HEK293 (cell line): ENCODE measurements at regions not wholly inside any gene's neighbourhood (a gene's known extent, or its start where the extent isn't known, plus 50 kb on each side); places are given as distances from the start of the nearest gene placed in this dataset.

ENCODE experiments used
- CTCF ChIA-PET: fragments of 350-600 bp; formaldehyde crosslinking; extraction: SDS; loops from one replicate; lab custom pipeline; 2021; ENCODE audit warnings: antibody characterized with exemption; lab: Yijun Ruan, JAX
- POLR2A ChIA-PET: fragments of 300-600 bp; formaldehyde crosslinking; extraction: SDS; loops from one replicate; lab custom pipeline; 2020; ENCODE audit warnings: antibody characterized with exemption, inconsistent platforms; lab: Yijun Ruan, JAX
- H3K27ac ChIP-seq: fragments of 200-500 bp; sonication (Bioruptor generic); 2 replicates; pipeline ENCODE4 v1.5.1; 2014; ENCODE audit warnings: low read depth, low read length, control low read depth, inconsistent platforms; ENCODE audit errors: extremely low read depth
- H3K36me3 ChIP-seq, 2 experiments: fragments of 200-500 bp in 1 of 2; sonication (Bioruptor generic) in 1 of 2; 1 replicate in 1 of 2; 2 replicates in 1 of 2; pipeline ENCODE4 v1.5.1; 2014 to 2017; ENCODE audit warnings: inconsistent platforms in 2 of 2, low read length in 2 of 2; ENCODE audit not compliant: control insufficient read depth in 2 of 2, insufficient read depth in 1 of 2
- H3K4me1 ChIP-seq: fragments of 200-500 bp; sonication (Bioruptor generic); 2 replicates; pipeline ENCODE4 v1.5.1; 2014; ENCODE audit warnings: mild to moderate bottlenecking, low read length, inconsistent platforms; ENCODE audit not compliant: control insufficient read depth, insufficient read depth
- H3K4me3 ChIP-seq: 2 replicates; pipeline ENCODE4 v1.5.1; 2011; ENCODE audit warnings: low read depth, mild to moderate bottlenecking, control low read depth, low read length, moderate library complexity
- H3K9me3 ChIP-seq: fragments of 200-500 bp; sonication (Bioruptor generic); 2 replicates; pipeline ENCODE4 v1.5.1; 2014; ENCODE audit warnings: low read depth, low read length, inconsistent platforms; ENCODE audit not compliant: control insufficient read depth, insufficient read depth
- BCL11A ChIP-seq: fragments of 450-650 bp; formaldehyde crosslinking; IDR thresholded peaks from 2 replicates; pipeline ENCODE4 v1.5.1; 2016; ENCODE audit warnings: low read depth, missing biosample characterization, missing genetic modification characterization
- KLF17 ChIP-seq: fragments of 450-650 bp; formaldehyde crosslinking; IDR thresholded peaks from 2 replicates; pipeline ENCODE4 v1.5.1; 2016; ENCODE audit warnings: missing biosample characterization, missing genetic modification characterization
- MEIS1 ChIP-seq: sonication (generic); formaldehyde crosslinking; IDR thresholded peaks from 2 replicates; pipeline ENCODE4 v1.8.1; 2022; ENCODE audit warnings: missing genetic modification reagents, mild to moderate bottlenecking, borderline replicate concordance
- OSR2 ChIP-seq: fragments of 450-650 bp; formaldehyde crosslinking; IDR thresholded peaks from 2 replicates; pipeline ENCODE4 v1.5.1; 2016; ENCODE audit warnings: missing biosample characterization, missing genetic modification characterization
- ZBTB7A ChIP-seq: fragments of 450-650 bp; formaldehyde crosslinking; IDR thresholded peaks from 2 replicates; pipeline ENCODE4 v1.5.1; 2016; ENCODE audit warnings: low read depth, missing biosample characterization, missing genetic modification characterization
- ZNF10 ChIP-seq: fragments of 450-650 bp; formaldehyde crosslinking; IDR thresholded peaks from 2 replicates; pipeline ENCODE4 v1.5.1; 2017; ENCODE audit warnings: missing biosample characterization, missing genetic modification characterization
- ZNF175 ChIP-seq: fragments of 450-650 bp; formaldehyde crosslinking; IDR thresholded peaks from 2 replicates; pipeline ENCODE4 v1.5.1; 2016; ENCODE audit warnings: missing biosample characterization, missing genetic modification characterization
- ZNF223 ChIP-seq: fragments of 450-650 bp; formaldehyde crosslinking; IDR thresholded peaks from 2 replicates; pipeline ENCODE4 v1.5.1; 2016; ENCODE audit warnings: missing biosample characterization, missing genetic modification characterization
- ZNF302 ChIP-seq: fragments of 450-650 bp; formaldehyde crosslinking; IDR thresholded peaks from 2 replicates; pipeline ENCODE4 v1.5.1; 2016; ENCODE audit warnings: missing biosample characterization, missing genetic modification characterization, low read depth
- ZNF37A ChIP-seq: fragments of 450-650 bp; IDR thresholded peaks from 2 replicates; pipeline ENCODE4 v1.5.1; 2018; ENCODE audit warnings: missing biosample characterization, missing genetic modification characterization
- ZNF433 ChIP-seq: fragments of 450-650 bp; formaldehyde crosslinking; IDR thresholded peaks from 2 replicates; pipeline ENCODE4 v1.5.1; 2016; ENCODE audit warnings: missing biosample characterization, missing genetic modification characterization, low read depth
- ZNF501 ChIP-seq: fragments of 450-650 bp; formaldehyde crosslinking; IDR thresholded peaks from 2 replicates; pipeline ENCODE4 v1.5.1; 2016; ENCODE audit warnings: missing biosample characterization, missing genetic modification characterization
- ZNF510 ChIP-seq: fragments of 450-650 bp; formaldehyde crosslinking; IDR thresholded peaks from 2 replicates; pipeline ENCODE4 v1.5.1; 2018; ENCODE audit warnings: mild to moderate bottlenecking, missing genetic modification characterization, missing biosample characterization; ENCODE audit not compliant: insufficient replicate concordance
- ZNF521 ChIP-seq: fragments of 450-650 bp; formaldehyde crosslinking; IDR thresholded peaks from 2 replicates; pipeline ENCODE4 v1.5.1; 2017; ENCODE audit warnings: missing biosample characterization, mild to moderate bottlenecking, missing genetic modification characterization
- ZNF549 ChIP-seq: fragments of 450-650 bp; IDR thresholded peaks from 2 replicates; pipeline ENCODE4 v1.5.1; 2018; ENCODE audit warnings: missing biosample characterization, missing genetic modification characterization, mild to moderate bottlenecking, inconsistent platforms, moderate library complexity
- ZNF560 ChIP-seq: fragments of 450-650 bp; formaldehyde crosslinking; IDR thresholded peaks from 2 replicates; pipeline ENCODE4 v1.5.1; 2017; ENCODE audit warnings: missing biosample characterization, missing genetic modification characterization, borderline replicate concordance
- ZNF660 ChIP-seq: fragments of 450-650 bp; IDR thresholded peaks from 2 replicates; pipeline ENCODE4 v1.5.1; 2018; ENCODE audit warnings: missing biosample characterization, mild to moderate bottlenecking, missing genetic modification characterization
- ZNF677 ChIP-seq: fragments of 450-650 bp; IDR thresholded peaks from 2 replicates; pipeline ENCODE4 v1.5.0; 2018; ENCODE audit warnings: missing biosample characterization, mild to moderate bottlenecking, missing genetic modification characterization, moderate library complexity
- ZSCAN23 ChIP-seq: fragments of 450-650 bp; formaldehyde crosslinking; IDR thresholded peaks from 2 replicates; pipeline ENCODE4 v1.5.1; 2016; ENCODE audit warnings: missing biosample characterization, missing genetic modification characterization
- TF ChIP-seq, protein P1 (sequence below): fragments of 450-650 bp; formaldehyde crosslinking; IDR thresholded peaks from 2 replicates; pipeline ENCODE4 v1.5.1; 2017; ENCODE audit warnings: missing biosample characterization, mild to moderate bottlenecking, missing genetic modification characterization, moderate library complexity
- TF ChIP-seq, protein P2 (sequence below): fragments of 450-650 bp; formaldehyde crosslinking; IDR thresholded peaks from 2 replicates; pipeline ENCODE4 v1.5.1; 2016; ENCODE audit warnings: missing biosample characterization, missing genetic modification characterization
- TF ChIP-seq, protein P3 (sequence below): fragments of 450-650 bp; formaldehyde crosslinking; IDR thresholded peaks from 2 replicates; pipeline ENCODE4 v1.5.1; 2016; ENCODE audit warnings: missing biosample characterization, missing genetic modification characterization

DNA sequence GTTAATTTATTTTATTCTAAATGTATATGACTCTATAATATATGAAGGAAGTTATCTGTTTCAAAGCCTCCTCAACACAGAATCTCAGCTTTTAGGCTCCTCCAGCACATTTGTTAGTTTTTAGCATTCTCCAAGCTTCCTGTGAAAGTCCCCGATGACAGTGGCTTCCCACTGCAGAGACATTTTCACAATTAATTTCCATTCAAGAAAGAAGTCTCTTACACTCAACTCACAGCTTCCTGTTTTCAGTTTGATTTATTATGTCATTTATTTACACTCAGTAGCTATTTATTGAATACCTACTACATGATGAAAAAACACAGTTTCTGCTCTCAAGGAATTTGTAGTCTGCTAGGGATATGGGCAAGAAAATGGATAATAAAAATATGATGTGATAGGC, 2228.2 kb upstream of the WWC1 start:
- Histone ChIP-seq H3K4me1 (no peaks in the 10 kb centered on the region), H3K36me3 (no peaks in the 10 kb centered on the region), H3K4me3 (no peak overlapping the region), H3K27ac (no peak overlapping the region), H3K9me3 (no peaks in the 10 kb centered on the region)
- ChIA-PET POLR2A (no interaction called here), CTCF (no interaction called here)
- TF ChIP-seq ZNF10 (tag by site-specific recombination): no peak
- TF ChIP-seq ZNF175 (tag by site-specific recombination): no peak
- TF ChIP-seq KLF17 (tag by site-specific recombination): no peak
- TF ChIP-seq, protein P1, sequence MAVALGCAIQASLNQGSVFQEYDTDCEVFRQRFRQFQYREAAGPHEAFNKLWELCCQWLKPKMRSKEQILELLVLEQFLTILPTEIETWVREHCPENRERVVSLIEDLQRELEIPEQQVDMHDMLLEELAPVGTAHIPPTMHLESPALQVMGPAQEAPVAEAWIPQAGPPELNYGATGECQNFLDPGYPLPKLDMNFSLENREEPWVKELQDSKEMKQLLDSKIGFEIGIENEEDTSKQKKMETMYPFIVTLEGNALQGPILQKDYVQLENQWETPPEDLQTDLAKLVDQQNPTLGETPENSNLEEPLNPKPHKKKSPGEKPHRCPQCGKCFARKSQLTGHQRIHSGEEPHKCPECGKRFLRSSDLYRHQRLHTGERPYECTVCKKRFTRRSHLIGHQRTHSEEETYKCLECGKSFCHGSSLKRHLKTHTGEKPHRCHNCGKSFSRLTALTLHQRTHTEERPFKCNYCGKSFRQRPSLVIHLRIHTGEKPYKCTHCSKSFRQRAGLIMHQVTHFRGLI (tag by site-specific recombination): no peak
- no peak for TF ChIP-seq ZNF433 (tag by site-specific recombination)
- no peak for TF ChIP-seq ZNF560 (tag by site-specific recombination)
- TF ChIP-seq ZNF549 (tag by site-specific recombination): no peak
- TF ChIP-seq, protein P2, sequence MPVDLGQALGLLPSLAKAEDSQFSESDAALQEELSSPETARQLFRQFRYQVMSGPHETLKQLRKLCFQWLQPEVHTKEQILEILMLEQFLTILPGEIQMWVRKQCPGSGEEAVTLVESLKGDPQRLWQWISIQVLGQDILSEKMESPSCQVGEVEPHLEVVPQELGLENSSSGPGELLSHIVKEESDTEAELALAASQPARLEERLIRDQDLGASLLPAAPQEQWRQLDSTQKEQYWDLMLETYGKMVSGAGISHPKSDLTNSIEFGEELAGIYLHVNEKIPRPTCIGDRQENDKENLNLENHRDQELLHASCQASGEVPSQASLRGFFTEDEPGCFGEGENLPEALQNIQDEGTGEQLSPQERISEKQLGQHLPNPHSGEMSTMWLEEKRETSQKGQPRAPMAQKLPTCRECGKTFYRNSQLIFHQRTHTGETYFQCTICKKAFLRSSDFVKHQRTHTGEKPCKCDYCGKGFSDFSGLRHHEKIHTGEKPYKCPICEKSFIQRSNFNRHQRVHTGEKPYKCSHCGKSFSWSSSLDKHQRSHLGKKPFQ: no peak
- TF ChIP-seq ZNF37A (tag by site-specific recombination): no peak
- TF ChIP-seq BCL11A: no peak
- TF ChIP-seq, protein P3, sequence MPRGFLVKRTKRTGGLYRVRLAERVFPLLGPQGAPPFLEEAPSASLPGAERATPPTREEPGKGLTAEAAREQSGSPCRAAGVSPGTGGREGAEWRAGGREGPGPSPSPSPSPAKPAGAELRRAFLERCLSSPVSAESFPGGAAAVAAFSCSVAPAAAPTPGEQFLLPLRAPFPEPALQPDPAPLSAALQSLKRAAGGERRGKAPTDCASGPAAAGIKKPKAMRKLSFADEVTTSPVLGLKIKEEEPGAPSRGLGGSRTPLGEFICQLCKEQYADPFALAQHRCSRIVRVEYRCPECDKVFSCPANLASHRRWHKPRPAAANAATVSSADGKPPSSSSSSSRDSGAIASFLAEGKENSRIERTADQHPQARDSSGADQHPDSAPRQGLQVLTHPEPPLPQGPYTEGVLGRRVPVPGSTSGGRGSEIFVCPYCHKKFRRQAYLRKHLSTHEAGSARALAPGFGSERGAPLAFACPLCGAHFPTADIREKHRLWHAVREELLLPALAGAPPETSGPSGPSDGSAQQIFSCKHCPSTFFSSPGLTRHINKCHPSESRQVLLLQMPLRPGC (tag by site-specific recombination): no peak
- no peak for TF ChIP-seq ZNF677 (tag by site-specific recombination)
- TF ChIP-seq ZNF223 (tag by site-specific recombination): no peak

DNA sequence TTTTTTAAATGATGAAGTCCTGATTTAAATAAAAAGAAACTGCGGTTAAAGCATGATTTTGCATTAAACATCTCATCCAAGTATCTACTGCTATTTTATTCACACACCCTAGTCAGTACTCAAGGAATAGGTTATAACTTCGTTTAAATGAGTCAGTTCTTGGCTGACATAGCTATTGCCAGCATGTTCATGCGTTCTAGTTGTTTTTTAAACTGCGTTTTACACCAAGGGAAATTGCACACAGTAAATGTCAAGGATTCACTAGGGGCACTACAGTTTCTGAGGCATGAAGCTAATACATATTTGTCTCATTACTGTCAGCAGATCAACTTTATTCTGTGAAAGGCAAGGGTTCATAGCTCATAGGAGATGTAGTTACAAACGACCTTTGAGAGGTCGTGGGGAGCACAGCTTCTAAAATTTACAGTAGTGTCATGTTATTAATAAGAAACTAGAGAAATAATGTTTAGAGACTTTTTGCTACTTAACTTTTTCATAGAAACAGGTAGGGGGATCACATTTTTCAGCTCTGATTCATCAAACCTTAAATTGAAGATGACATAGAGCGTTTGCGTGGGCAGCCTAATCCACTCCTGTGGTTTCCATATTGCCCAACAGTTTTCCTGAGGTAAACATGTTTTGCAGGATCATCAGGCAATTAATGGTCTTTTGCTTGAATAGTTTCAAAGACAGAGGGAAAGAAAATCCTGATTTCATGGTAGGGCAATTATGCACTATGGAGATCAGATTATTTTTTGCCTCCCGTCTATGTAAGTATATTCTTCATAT, 2222.7 kb upstream of the WWC1 start:
- Histone ChIP-seq H3K4me3 (no peak overlapping the region), H3K36me3 (no peaks in the 10 kb centered on the region), H3K9me3 (no peaks in the 10 kb centered on the region), H3K27ac (no peak overlapping the region), H3K4me1 (no peaks in the 10 kb centered on the region)
- ChIA-PET POLR2A (no interaction called here), CTCF (no interaction called here)
- TF ChIP-seq MEIS1 (CRISPR knock-in tag) (no peak), ZNF501 (tag by site-specific recombination) (no peak), OSR2 (tag by site-specific recombination) (no peak), ZNF660 (no peak), ZBTB7A (tag by site-specific recombination) (no peak), ZNF510 (no peak), ZSCAN23 (tag by site-specific recombination) (no peak), ZNF521 (tag by site-specific recombination) (no peak), ZNF302 (no peak)
